Activated CD4-positive, alpha-beta memory T cell treated with anti-CD3 and anti-CD28 coated beads, Interleukin-2, amount 10 ng/mL, durations not matched to agents 7 days and 5 days (primary cell): ENCODE measurements at regions not wholly inside any gene's neighbourhood (a gene's known extent, or its start where the extent isn't known, plus 50 kb on each side); places are given as distances from the start of the nearest gene placed in this dataset.
"Not testable (repeated sequence)": the region's sequence is repeated elsewhere in the genome, so short reads cannot be mapped to it uniquely, and the experiment has no call there.

Experiments
- CTCF ChIA-PET: fragments of 350-600 bp; sonication (Branson Sonifier 250); formaldehyde crosslinking; loops from one replicate; lab custom pipeline; 2021; ENCODE audit warnings: antibody characterized with exemption, inconsistent platforms; lab: Charles Lee
- POLR2A ChIA-PET: fragments of 350-600 bp; sonication (Branson Sonifier 250); formaldehyde crosslinking; loops from one replicate; lab custom pipeline; 2021; ENCODE audit warnings: antibody characterized with exemption; lab: Charles Lee
- DNase-seq: peaks from one replicate; pipeline ENCODE4 v3.0.0-alpha.2; 2020
- H3K27ac Mint-ChIP-seq: one replicate; pipeline ENCODE4 v1.8.0; 2021; ENCODE audit warnings: mild to moderate bottlenecking, mixed read lengths
- H3K27me3 Mint-ChIP-seq: one replicate; pipeline ENCODE4 v1.8.0; 2021; ENCODE audit warnings: mixed read lengths
- H3K36me3 Mint-ChIP-seq: one replicate; pipeline ENCODE4 v1.8.0; 2021; ENCODE audit warnings: low read depth, mixed read lengths
- H3K4me1 Mint-ChIP-seq: one replicate; pipeline ENCODE4 v1.8.0; 2021; ENCODE audit warnings: mixed read lengths
- H3K4me3 Mint-ChIP-seq: one replicate; pipeline ENCODE4 v1.8.0; 2021; ENCODE audit warnings: mild to moderate bottlenecking, mixed read lengths
- H3K9me3 Mint-ChIP-seq: one replicate; pipeline ENCODE4 v1.8.0; 2021; ENCODE audit warnings: mixed read lengths

DNA sequence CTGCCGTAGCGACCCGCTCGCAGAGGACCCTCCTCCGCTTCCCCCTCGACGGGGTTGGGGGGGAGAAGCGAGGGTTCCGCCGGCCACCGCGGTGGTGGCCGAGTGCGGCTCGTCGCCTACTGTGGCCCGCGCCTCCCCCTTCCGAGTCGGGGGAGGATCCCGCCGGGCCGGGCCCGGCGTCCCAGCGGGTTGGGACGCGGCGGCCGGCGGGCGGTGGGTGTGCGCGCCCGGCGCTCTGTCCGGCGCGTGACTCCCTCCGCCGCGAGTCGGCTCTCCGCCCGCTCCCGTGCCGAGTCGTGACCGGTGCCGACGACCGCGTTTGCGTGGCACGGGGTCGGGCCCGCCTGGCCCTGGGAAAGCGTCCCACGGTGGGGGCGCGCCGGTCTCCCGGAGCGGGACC lies 2269.7 kb upstream of the TPTE start:
- CTCF ChIA-PET, H3K27me3 Mint-ChIP-seq, POLR2A ChIA-PET, H3K4me1 Mint-ChIP-seq, H3K27ac Mint-ChIP-seq, H3K36me3 Mint-ChIP-seq, H3K4me3 Mint-ChIP-seq, H3K9me3 Mint-ChIP-seq, DNase-seq: not testable (repeated sequence)

DNA sequence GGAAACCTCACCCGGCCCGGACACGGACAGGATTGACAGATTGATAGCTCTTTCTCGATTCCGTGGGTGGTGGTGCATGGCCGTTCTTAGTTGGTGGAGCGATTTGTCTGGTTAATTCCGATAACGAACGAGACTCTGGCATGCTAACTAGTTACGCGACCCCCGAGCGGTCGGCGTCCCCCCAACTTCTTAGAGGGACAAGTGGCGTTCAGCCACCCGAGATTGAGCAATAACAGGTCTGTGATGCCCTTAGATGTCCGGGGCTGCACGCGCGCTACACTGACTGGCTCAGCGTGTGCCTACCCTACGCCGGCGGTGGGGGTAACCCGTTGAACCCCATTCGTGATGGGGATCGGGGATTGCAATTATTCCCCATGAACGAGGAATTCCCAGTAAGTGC lies 2266.3 kb upstream of the TPTE start:
- POLR2A ChIA-PET, H3K9me3 Mint-ChIP-seq, H3K27me3 Mint-ChIP-seq, CTCF ChIA-PET, H3K27ac Mint-ChIP-seq, H3K4me1 Mint-ChIP-seq, H3K36me3 Mint-ChIP-seq, H3K4me3 Mint-ChIP-seq: not testable (repeated sequence)
- DNase-seq: peak; percentile 22

DNA sequence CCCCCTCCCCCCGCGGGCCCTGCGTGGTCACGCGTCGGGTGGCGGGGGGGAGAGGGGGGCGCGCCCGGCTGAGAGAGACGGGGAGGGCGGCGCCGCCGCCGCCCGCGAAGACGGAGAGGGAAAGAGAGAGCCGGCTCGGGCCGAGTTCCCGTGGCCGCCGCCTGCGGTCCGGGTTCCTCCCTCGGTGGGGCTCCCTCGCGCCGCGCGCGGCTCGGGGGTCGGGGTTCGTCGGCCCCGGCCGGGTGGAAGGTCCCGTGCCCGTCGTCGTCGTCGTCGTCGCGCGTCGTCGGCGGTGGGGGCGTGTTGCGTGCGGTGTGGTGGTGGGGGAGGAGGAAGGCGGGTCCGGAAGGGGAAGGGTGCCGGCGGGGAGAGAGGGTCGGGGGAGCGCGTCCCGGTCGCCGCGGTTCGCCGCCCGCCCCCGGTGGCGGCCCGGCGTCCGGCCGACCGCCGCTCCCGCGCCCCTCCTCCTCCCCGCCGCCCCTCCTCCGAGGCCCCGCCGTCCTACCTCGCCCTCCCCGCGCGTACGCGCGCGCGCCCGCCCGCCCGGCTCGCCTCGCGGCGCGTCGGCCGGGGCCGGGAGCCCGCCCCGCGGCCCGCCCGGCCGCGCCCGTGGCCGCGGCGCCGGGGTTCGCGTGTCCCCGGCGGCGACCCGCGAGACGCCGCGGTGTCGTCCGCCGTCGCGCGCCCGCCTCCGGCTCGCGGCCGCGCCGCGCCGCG lies 2264.1 kb upstream of the TPTE start:
- H3K27me3 Mint-ChIP-seq, H3K36me3 Mint-ChIP-seq, H3K27ac Mint-ChIP-seq, CTCF ChIA-PET, H3K4me1 Mint-ChIP-seq, H3K9me3 Mint-ChIP-seq, POLR2A ChIA-PET, H3K4me3 Mint-ChIP-seq: not testable (repeated sequence)
- peak; percentile 65 for DNase-seq

DNA sequence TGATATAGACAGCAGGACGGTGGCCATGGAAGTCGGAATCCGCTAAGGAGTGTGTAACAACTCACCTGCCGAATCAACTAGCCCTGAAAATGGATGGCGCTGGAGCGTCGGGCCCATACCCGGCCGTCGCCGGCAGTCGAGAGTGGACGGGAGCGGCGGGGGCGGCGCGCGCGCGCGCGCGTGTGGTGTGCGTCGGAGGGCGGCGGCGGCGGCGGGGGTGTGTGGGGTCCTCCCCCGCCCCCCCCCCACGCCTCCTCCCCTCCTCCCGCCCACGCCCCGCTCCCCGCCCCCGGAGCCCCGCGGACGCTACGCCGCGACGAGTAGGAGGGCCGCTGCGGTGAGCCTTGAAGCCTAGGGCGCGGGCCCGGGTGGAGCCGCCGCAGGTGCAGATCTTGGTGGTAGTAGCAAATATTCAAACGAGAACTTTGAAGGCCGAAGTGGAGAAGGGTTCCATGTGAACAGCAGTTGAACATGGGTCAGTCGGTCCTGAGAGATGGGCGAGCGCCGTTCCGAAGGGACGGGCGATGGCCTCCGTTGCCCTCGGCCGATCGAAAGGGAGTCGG lies 2261.2 kb upstream of the TPTE start:
- POLR2A ChIA-PET, H3K4me1 Mint-ChIP-seq, H3K4me3 Mint-ChIP-seq, H3K27me3 Mint-ChIP-seq, CTCF ChIA-PET, H3K9me3 Mint-ChIP-seq, H3K27ac Mint-ChIP-seq, DNase-seq, H3K36me3 Mint-ChIP-seq: not testable (repeated sequence)
